SK-N-SH (cell line): ENCODE measurements at regions not wholly inside any gene's neighbourhood (a gene's known extent, or its start where the extent isn't known, plus 50 kb on each side); places are given as distances from the start of the nearest gene placed in this dataset.

Source experiments
- CTCF ChIA-PET: fragments of 300-600, 350-600 bp; formaldehyde crosslinking; extraction: SDS; loops from one replicate; lab custom pipeline; 2021; lab: Yijun Ruan, JAX
- POLR2A ChIA-PET: fragments of 350-600 bp; sonication (Branson Sonifier 250); formaldehyde crosslinking; extraction: SDS; loops from one replicate; lab custom pipeline; 2020; ENCODE audit warnings: antibody characterized with exemption, inconsistent platforms; lab: Yijun Ruan, JAX
- DNase-seq: peaks from one replicate; pipeline ENCODE4 v3.0.0; 2012
- H2AFZ ChIP-seq: fragments of 200-600 bp; sonication (generic); 2 replicates; pipeline ENCODE4 v1.8.1; 2016; ENCODE audit warnings: antibody characterized with exemption, mild to moderate bottlenecking, low read depth
- H3F3A ChIP-seq: fragments of 200-600 bp; sonication (generic); replicated peaks from 2 replicates; pipeline ENCODE3; 2016; ENCODE audit warnings: antibody characterized with exemption, mild to moderate bottlenecking; ENCODE audit not compliant: insufficient read depth
- H3K27ac ChIP-seq, 2 experiments: fragments of 200-500 bp in 1 of 2; fragments of 200-600 bp in 1 of 2; sonication (Bioruptor generic) in 1 of 2; sonication (generic), shearing (Covaris generic) in 1 of 2; 2 replicates each; pipeline versions ENCODE4 v1.5.1 to v1.6.1; 2014 to 2016; ENCODE audit warnings: low read depth in 2 of 2, inconsistent platforms in 1 of 2, low read length in 1 of 2, mild to moderate bottlenecking in 1 of 2, mixed read lengths in 1 of 2
- H3K27me3 ChIP-seq: fragments of 200-600 bp; sonication (generic), shearing (Covaris generic); 2 replicates; pipeline ENCODE4 v1.6.1; 2016; ENCODE audit warnings: mixed run types; ENCODE audit not compliant: insufficient read depth
- H3K36me3 ChIP-seq, 2 experiments: fragments of 200-500 bp in 1 of 2; fragments of 200-600 bp in 1 of 2; sonication (Bioruptor generic) in 1 of 2; sonication (generic) in 1 of 2; replicated peaks in 1 of 2; 2 replicates each; pipeline versions ENCODE3 to v1.5.1; 2014 to 2016; ENCODE audit warnings: low read length in 1 of 2, mild to moderate bottlenecking in 1 of 2; ENCODE audit not compliant: insufficient read depth in 2 of 2, control insufficient read depth in 1 of 2
- H3K4me1 ChIP-seq, 2 experiments: fragments of 200-500 bp in 1 of 2; fragments of 200-600 bp in 1 of 2; sonication (Bioruptor generic) in 1 of 2; sonication (generic), shearing (Covaris generic) in 1 of 2; 2 replicates each; pipeline versions ENCODE4 v1.5.1 to v1.6.1; 2014 to 2016; ENCODE audit warnings: low read depth in 1 of 2, low read length in 1 of 2, mixed run types in 1 of 2; ENCODE audit not compliant: insufficient read depth in 2 of 2, control insufficient read depth in 1 of 2
- H3K4me2 ChIP-seq: fragments of 200-600 bp; sonication (generic), shearing (Covaris generic); 2 replicates; pipeline ENCODE4 v1.6.1; 2017; ENCODE audit warnings: mixed run types
- H3K4me3 ChIP-seq, 2 experiments: fragments of 200-500 bp in 1 of 2; fragments of 200-600 bp in 1 of 2; sonication (Bioruptor generic) in 1 of 2; sonication (generic), shearing (Covaris generic) in 1 of 2; 2 replicates each; pipeline versions ENCODE4 v1.5.1 to v1.8.1; 2014 to 2016; ENCODE audit warnings: low read depth in 2 of 2, inconsistent platforms in 1 of 2, low read length in 1 of 2, mild to moderate bottlenecking in 1 of 2, mixed read lengths in 1 of 2, moderate library complexity in 1 of 2
- H3K79me2 ChIP-seq: fragments of 200-600 bp; sonication (generic); 2 replicates; pipeline ENCODE4 v1.8.1; 2017; ENCODE audit warnings: mild to moderate bottlenecking; ENCODE audit not compliant: insufficient read depth
- H3K9ac ChIP-seq: fragments of 200-600 bp; sonication (generic); 2 replicates; pipeline ENCODE4 v1.6.1; 2017; ENCODE audit warnings: mixed run types
- H3K9me2 ChIP-seq: fragments of 200-600 bp; sonication (generic); 2 replicates; pipeline ENCODE4 v1.6.1; 2017; ENCODE audit warnings: mixed run types
- H3K9me3 ChIP-seq: fragments of 200-600 bp; sonication (generic); 2 replicates; pipeline ENCODE4 v1.6.1; 2017; ENCODE audit warnings: mixed run types, mild to moderate bottlenecking, moderate library complexity
- H4K20me1 ChIP-seq: fragments of 200-600 bp; sonication (generic); 2 replicates; pipeline ENCODE4 v1.6.1; 2017; ENCODE audit warnings: mild to moderate bottlenecking, mixed run types; ENCODE audit not compliant: insufficient read depth
- CHD2 ChIP-seq: fragments of 150-350 bp; IDR thresholded peaks from 2 replicates; pipeline ENCODE4 v1.6.1; 2018; ENCODE audit warnings: low read length; ENCODE audit not compliant: partially characterized antibody
- ELF1 ChIP-seq: IDR thresholded peaks from 2 replicates; pipeline ENCODE4 v1.4.0; 2012
- EP300 ChIP-seq, 2 experiments: IDR thresholded peaks; 2 replicates each; pipeline versions ENCODE4 v1.4.0 to v1.6.1; 2012; ENCODE audit warnings: borderline replicate concordance in 1 of 2, low read depth in 1 of 2, low read length in 1 of 2
- FOSL2 ChIP-seq: IDR thresholded peaks from 2 replicates; pipeline ENCODE4 v1.4.0; 2012; ENCODE audit warnings: low read depth, mild to moderate bottlenecking, moderate library complexity, borderline replicate concordance
- GABPA ChIP-seq: IDR thresholded peaks from 2 replicates; pipeline ENCODE4 v1.4.0; 2012; ENCODE audit warnings: low read depth, mild to moderate bottlenecking
- JUND ChIP-seq: IDR thresholded peaks from 2 replicates; pipeline ENCODE4 v1.4.0; 2012
- RCOR1 ChIP-seq: fragments of 150-350 bp; IDR thresholded peaks from 2 replicates; pipeline ENCODE4 v1.6.1; 2017; ENCODE audit warnings: antibody characterized with exemption, low read length
- RFX5 ChIP-seq: IDR thresholded peaks from 2 replicates; pipeline ENCODE4 v1.6.1; 2012; ENCODE audit warnings: mild to moderate bottlenecking, improper control_type of control experiment, low read length
- TCF12 ChIP-seq: IDR thresholded peaks from 2 replicates; pipeline ENCODE4 v1.4.0; 2012
- TEAD4 ChIP-seq: IDR thresholded peaks from 2 replicates; pipeline ENCODE4 v1.4.0; 2012; ENCODE audit warnings: mild to moderate bottlenecking, borderline replicate concordance; ENCODE audit not compliant: insufficient read depth
- WGBS: methylation state at CpG from one replicate; pipeline ENCODE4 v1.1.6; 2017; ENCODE audit warnings: low lambda C conversion rate; 5-methylcytosine and 5-hydroxymethylcytosine counted together
- TF ChIP-seq, protein P1 (sequence below): IDR thresholded peaks from 2 replicates; pipeline ENCODE4 v1.4.0; 2012; ENCODE audit warnings: low read depth, borderline replicate concordance
- TF ChIP-seq, protein P2 (sequence below): IDR thresholded peaks from 2 replicates; pipeline ENCODE4 v1.4.0; 2012; ENCODE audit warnings: low read depth, borderline replicate concordance
- TF ChIP-seq, protein P3 (sequence below): IDR thresholded peaks from 2 replicates; pipeline ENCODE4; 2012
- TF ChIP-seq, protein P4 (sequence below): fragments of 200-600 bp; sonication (generic); IDR thresholded peaks from 2 replicates; pipeline ENCODE4 v1.6.1; 2017; ENCODE audit warnings: antibody characterized with exemption, mild to moderate bottlenecking, moderate library complexity
- TF ChIP-seq, protein P5 (sequence below): fragments of 150-350 bp; IDR thresholded peaks from 2 replicates; pipeline ENCODE4 v1.6.1; 2017; ENCODE audit warnings: antibody characterized with exemption, low read length, low read depth, borderline replicate concordance

DNA sequence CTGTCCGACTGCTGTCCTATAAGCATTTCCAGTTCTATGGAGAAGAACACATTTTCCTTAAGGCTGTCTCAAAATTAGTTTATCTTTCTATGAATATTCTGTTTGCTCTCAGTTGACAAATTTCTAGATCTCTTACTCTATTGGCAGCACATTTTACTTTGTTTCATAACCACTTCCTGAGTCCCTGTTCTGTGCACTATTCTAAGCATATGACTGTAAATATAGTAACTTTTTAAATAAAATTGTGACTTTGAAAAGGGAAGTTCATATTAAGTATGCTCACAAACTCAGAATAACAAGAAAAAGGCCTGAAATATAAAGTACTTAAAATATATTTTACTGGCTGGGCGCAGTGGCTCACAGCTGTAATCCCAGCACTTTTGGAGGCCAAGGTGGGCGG lies 56.5 kb upstream of the HTR2A start (continued):
- TF ChIP-seq TEAD4 (no peak), GABPA (no peak), CHD2 (no peak), ELF1 (no peak)
- TF ChIP-seq, protein P1, sequence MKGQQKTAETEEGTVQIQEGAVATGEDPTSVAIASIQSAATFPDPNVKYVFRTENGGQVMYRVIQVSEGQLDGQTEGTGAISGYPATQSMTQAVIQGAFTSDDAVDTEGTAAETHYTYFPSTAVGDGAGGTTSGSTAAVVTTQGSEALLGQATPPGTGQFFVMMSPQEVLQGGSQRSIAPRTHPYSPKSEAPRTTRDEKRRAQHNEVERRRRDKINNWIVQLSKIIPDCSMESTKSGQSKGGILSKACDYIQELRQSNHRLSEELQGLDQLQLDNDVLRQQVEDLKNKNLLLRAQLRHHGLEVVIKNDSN, result no peak
- TF ChIP-seq, protein P2, sequence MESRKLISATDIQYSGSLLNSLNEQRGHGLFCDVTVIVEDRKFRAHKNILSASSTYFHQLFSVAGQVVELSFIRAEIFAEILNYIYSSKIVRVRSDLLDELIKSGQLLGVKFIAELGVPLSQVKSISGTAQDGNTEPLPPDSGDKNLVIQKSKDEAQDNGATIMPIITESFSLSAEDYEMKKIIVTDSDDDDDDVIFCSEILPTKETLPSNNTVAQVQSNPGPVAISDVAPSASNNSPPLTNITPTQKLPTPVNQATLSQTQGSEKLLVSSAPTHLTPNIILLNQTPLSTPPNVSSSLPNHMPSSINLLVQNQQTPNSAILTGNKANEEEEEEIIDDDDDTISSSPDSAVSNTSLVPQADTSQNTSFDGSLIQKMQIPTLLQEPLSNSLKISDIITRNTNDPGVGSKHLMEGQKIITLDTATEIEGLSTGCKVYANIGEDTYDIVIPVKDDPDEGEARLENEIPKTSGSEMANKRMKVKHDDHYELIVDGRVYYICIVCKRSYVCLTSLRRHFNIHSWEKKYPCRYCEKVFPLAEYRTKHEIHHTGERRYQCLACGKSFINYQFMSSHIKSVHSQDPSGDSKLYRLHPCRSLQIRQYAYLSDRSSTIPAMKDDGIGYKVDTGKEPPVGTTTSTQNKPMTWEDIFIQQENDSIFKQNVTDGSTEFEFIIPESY, result no peak

DNA sequence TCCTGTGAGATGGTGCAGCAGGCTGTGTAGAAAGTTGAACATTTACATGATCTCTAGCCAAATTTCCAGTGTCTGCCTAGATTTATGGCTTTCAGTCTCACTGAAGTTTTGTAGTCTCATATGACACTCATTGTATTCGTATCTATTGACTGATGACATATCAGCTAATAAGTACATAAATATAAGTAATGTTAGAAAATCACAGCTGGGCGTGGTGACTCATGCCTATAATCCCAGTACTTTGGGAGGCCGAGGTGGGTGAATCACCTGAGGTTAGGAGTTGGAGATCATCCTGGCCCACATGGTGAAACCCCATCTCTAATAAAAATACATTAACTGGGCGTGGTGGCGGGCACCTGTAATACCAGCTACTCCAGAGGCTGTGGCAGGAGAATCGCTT lies 54.7 kb upstream of the HTR2A start:
- ChIA-PET CTCF (interaction anchor here (1.4 to 1.8 kb wide), 2 partner anchors 11 to 58 kb away, joined by 4 read pairs; no protein-coding TSS in a partner anchor), POLR2A (no interaction called here)
- Histone ChIP-seq H3K9ac (no peak overlapping the region), H3K79me2 (no peaks in the 10 kb centered on the region), H3K27ac (no peak overlapping the region), H3K36me3 (no peaks in the 10 kb centered on the region), H4K20me1 (no peaks in the 10 kb centered on the region), H3K9me3 (no peaks in the 10 kb centered on the region), H3K4me1 (no peaks in the 10 kb centered on the region; a peak in 1 of 4 replicates), H3K9me2 (no peaks in the 10 kb centered on the region), H3K4me3 (no peak overlapping the region), H2AFZ (no peak overlapping the region), H3F3A (no peaks in the 10 kb centered on the region), H3K4me2 (no peak overlapping the region), H3K27me3 (no peaks in the 10 kb centered on the region)
- no peak for DNase-seq
- WGBS, result 34% methylated on average over 5 of the region's 6 CpGs
- TF ChIP-seq RCOR1, result no peak
- peak; percentile 33; the same call in 1 of the 2 replicates for TF ChIP-seq TCF12
- TF ChIP-seq JUND, result peak; percentile 40; the same call in 1 of the 2 replicates
- TF ChIP-seq, protein P3, sequence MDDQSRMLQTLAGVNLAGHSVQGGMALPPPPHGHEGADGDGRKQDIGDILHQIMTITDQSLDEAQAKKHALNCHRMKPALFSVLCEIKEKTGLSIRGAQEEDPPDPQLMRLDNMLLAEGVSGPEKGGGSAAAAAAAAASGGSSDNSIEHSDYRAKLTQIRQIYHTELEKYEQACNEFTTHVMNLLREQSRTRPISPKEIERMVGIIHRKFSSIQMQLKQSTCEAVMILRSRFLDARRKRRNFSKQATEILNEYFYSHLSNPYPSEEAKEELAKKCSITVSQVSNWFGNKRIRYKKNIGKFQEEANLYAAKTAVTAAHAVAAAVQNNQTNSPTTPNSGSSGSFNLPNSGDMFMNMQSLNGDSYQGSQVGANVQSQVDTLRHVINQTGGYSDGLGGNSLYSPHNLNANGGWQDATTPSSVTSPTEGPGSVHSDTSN, result peak; percentile 69; the same call in 1 of the 2 replicates
- TF ChIP-seq EP300 (IDR thresholded peaks at IDR 0.05; ENCODE audit: borderline replicate concordance in 1 of 2, low read depth in 1 of 2, low read length in 1 of 2), result peak in 1 of 2 experiments; percentile 35; a peak in 1 of 4 replicates
- TF ChIP-seq, protein P4, sequence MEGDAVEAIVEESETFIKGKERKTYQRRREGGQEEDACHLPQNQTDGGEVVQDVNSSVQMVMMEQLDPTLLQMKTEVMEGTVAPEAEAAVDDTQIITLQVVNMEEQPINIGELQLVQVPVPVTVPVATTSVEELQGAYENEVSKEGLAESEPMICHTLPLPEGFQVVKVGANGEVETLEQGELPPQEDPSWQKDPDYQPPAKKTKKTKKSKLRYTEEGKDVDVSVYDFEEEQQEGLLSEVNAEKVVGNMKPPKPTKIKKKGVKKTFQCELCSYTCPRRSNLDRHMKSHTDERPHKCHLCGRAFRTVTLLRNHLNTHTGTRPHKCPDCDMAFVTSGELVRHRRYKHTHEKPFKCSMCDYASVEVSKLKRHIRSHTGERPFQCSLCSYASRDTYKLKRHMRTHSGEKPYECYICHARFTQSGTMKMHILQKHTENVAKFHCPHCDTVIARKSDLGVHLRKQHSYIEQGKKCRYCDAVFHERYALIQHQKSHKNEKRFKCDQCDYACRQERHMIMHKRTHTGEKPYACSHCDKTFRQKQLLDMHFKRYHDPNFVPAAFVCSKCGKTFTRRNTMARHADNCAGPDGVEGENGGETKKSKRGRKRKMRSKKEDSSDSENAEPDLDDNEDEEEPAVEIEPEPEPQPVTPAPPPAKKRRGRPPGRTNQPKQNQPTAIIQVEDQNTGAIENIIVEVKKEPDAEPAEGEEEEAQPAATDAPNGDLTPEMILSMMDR, result no peak
- no peak for TF ChIP-seq GABPA
- peak; percentile 48; the same call in 1 of the 2 replicates for TF ChIP-seq FOSL2
- TF ChIP-seq, protein P5, sequence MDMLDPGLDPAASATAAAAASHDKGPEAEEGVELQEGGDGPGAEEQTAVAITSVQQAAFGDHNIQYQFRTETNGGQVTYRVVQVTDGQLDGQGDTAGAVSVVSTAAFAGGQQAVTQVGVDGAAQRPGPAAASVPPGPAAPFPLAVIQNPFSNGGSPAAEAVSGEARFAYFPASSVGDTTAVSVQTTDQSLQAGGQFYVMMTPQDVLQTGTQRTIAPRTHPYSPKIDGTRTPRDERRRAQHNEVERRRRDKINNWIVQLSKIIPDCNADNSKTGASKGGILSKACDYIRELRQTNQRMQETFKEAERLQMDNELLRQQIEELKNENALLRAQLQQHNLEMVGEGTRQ, result no peak
- TF ChIP-seq RFX5, result no peak
